Stimulated activated naive CD8-positive, alpha-beta T cell treated with anti-CD3 and anti-CD28 coated beads, Interleukin-15, Interleukin-2, amounts not matched to agents 100 ng/mL and 50 ng/mL, for 24 hours (primary cell): ENCODE measurements at regions not wholly inside any gene's neighbourhood (a gene's known extent, or its start where the extent isn't known, plus 50 kb on each side); places are given as distances from the start of the nearest gene placed in this dataset.
"Not testable (repeated sequence)": the region's sequence is repeated elsewhere in the genome, so short reads cannot be mapped to it uniquely, and the experiment has no call there.

ENCODE experiments used
- H3K27ac Mint-ChIP-seq: one replicate; pipeline ENCODE4 v1.8.0; 2021; ENCODE audit warnings: mild to moderate bottlenecking, mixed read lengths
- H3K27me3 Mint-ChIP-seq: one replicate; pipeline ENCODE4 v1.8.0; 2021; ENCODE audit warnings: mixed read lengths
- H3K36me3 Mint-ChIP-seq: one replicate; pipeline ENCODE4 v1.8.0; 2021; ENCODE audit warnings: low read depth, mixed read lengths
- H3K4me1 Mint-ChIP-seq: one replicate; pipeline ENCODE4 v1.8.0; 2021; ENCODE audit warnings: low read depth, mixed read lengths
- H3K4me3 Mint-ChIP-seq: one replicate; pipeline ENCODE4 v1.8.0; 2021; ENCODE audit warnings: mild to moderate bottlenecking, mixed read lengths
- H3K9me3 Mint-ChIP-seq: one replicate; pipeline ENCODE4 v1.8.0; 2021; ENCODE audit warnings: mixed read lengths

DNA sequence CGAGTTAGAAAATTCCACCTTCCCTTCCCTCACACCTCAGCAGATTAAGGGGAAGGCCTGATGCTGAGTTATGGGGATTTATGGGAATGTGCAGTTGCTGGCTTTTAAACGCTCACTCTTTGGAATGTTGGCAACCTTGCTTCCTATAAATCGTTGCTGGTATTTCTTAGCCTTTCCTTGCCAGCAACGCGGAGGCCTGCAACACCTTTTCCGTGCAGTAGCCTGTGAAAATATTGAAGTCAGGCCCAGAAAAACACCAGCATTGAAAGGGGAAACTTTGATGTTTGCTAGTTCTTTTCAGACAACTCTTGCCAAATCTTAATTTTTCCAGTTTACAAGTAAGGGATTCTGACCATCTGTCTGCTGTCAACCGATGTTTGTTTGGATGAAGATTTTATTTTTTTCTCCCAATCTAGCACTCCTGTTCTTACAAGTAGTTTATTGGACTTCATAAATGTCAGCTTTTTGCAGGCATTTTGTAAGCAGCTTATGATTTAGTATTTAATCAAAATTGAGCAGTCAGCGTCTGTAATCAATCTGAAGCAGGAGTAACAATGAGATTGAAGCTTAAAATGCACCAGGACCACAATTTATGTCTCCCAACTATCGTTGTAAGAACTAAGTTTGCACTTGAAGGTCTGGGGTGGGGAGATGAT lies 251.0 kb downstream of the RPLP1 start:
- Mint-ChIP-seq H3K4me3 (no peak overlapping the region), H3K27me3 (no peaks in the 10 kb centered on the region), H3K4me1 (no peaks in the 10 kb centered on the region), H3K9me3 (peaks cover 12% of the 10 kb centered on the region), H3K36me3 (peaks cover 8% of the 10 kb centered on the region), H3K27ac (no peak overlapping the region)

DNA sequence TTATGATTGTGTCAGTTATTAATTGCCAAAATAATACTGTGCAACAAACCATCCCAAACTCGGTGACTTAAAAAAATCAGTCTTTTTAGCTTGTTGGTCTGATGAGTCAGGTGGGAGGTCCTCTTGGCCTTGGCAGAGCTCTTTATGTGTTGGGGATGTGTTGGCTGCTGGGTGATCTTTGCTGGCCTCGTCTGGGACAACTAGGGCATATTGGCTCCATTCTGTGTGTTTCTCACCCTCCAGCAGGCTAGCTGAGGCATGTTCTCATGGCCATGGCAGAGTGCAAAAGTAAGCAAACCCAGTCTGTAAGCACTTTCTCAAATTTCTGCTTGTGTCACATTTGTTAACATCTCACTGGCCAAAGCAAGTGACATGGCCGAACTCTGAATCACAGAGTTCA lies 251.6 kb downstream of the RPLP1 start:
- peaks cover 13% of the 10 kb centered on the region for H3K9me3 Mint-ChIP-seq
- peaks cover 8% of the 10 kb centered on the region for H3K36me3 Mint-ChIP-seq
- H3K27me3 Mint-ChIP-seq: no peaks in the 10 kb centered on the region
- no peak overlapping the region for H3K4me3 Mint-ChIP-seq
- H3K4me1 Mint-ChIP-seq: no peaks in the 10 kb centered on the region
- H3K27ac Mint-ChIP-seq: no peak overlapping the region

- Mint-ChIP-seq H3K4me1 (no peaks in the 10 kb centered on the region), H3K9me3 (peaks cover 17% of the 10 kb centered on the region), H3K27me3 (no peaks in the 10 kb centered on the region), H3K27ac (no peak overlapping the region), H3K4me3 (no peak overlapping the region), H3K36me3 (peaks cover 8% of the 10 kb centered on the region)
Observed at GRCh38 chr15:69704700-69705099, 252.1 kb downstream of the RPLP1 start.

GRCh38 chr15:69706353-69707097 lies 253.9 kb downstream of the RPLP1 start:
- no peaks in the 10 kb centered on the region for H3K27me3 Mint-ChIP-seq
- no peak overlapping the region for H3K27ac Mint-ChIP-seq
- H3K4me3 Mint-ChIP-seq: no peak overlapping the region
- peaks cover 23% of the 10 kb centered on the region for H3K9me3 Mint-ChIP-seq
- peaks cover 13% of the 10 kb centered on the region for H3K36me3 Mint-ChIP-seq
- H3K4me1 Mint-ChIP-seq: no peaks in the 10 kb centered on the region

DNA sequence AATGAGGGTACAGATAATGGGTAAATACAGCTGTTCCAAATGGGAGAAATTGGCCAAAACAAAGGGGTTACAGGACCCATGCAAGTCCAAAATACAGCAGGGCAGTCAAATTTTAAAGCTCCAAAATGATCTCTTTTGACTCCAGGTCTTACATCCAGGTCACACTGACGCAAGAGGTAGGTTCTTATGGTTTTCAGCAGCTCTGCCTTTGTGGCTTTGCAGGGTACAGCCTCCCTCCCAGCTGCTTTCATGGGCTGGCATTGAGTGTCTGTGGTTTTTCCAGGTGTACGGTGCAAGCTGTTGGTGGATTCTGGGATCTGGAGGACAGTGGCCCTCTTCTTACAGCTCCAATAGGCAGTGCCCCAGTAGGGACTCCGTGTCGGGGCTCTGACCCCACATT lies 254.6 kb downstream of the RPLP1 start:
- peaks cover 23% of the 10 kb centered on the region for H3K9me3 Mint-ChIP-seq
- H3K27ac Mint-ChIP-seq, H3K4me1 Mint-ChIP-seq, H3K4me3 Mint-ChIP-seq, H3K27me3 Mint-ChIP-seq: not testable (repeated sequence)
- H3K36me3 Mint-ChIP-seq: peaks cover 13% of the 10 kb centered on the region

- not testable (repeated sequence) for H3K27ac Mint-ChIP-seq
Observed at GRCh38 chr15:69708436-69709122, 256.0 kb downstream of the RPLP1 start.

GRCh38 chr15:69712991-69713390 lies 260.4 kb downstream of the RPLP1 start:
- Mint-ChIP-seq H3K4me1 (peaks cover 54% of the 10 kb centered on the region), H3K27me3 (no peaks in the 10 kb centered on the region)

More at GRCh38 chr15:69708436-69709122, 256.0 kb downstream of the RPLP1 start:
- peaks cover 23% of the 10 kb centered on the region for H3K9me3 Mint-ChIP-seq
- H3K4me1 Mint-ChIP-seq: peaks cover 11% of the 10 kb centered on the region
- not testable (repeated sequence) for H3K4me3 Mint-ChIP-seq, H3K27me3 Mint-ChIP-seq
- peaks cover 13% of the 10 kb centered on the region for H3K36me3 Mint-ChIP-seq

DNA sequence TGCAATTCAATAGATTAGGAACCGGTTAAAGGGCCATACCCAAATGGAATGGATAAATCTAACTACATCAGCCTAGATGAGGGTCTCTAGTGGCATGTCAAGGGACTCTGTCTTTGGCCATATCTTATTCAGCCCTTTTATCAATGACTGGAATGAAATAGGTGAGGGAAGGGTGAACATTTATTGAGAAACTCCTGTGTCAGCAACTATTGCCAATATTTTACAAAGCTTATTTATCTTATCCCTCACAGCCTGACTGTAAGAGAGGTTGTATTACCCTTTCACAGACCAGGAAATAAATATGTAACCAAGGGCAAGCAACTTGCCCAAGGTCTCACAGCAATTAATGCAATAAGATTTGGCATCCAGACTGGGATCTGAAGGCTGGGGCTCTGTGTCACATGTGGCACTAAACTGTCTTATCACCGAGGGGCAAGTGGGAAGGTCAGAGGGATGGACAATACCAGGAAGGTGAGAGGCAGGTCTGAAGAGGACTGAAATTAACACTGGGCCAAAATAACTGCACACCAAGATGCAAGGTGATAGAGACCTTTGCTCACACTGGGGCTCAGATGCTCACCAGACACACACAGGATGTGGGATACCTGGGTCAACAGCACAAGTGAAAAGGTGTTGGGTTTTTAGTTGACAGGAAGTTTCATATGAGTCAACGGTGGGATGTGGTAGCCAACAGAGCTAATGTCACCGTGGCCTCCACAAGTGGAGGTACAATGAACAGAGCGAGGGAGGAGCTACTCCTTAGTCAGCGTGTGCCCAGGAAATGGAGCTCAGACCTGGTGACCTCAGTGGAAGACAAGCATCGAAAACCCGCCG lies 261.3 kb downstream of the RPLP1 start:
- Mint-ChIP-seq H3K4me1 (peaks cover 63% of the 10 kb centered on the region), H3K27me3 (no peaks in the 10 kb centered on the region), H3K36me3 (peaks cover 5% of the 10 kb centered on the region), H3K4me3 (peak overlapping the region; percentile 46), H3K27ac (peak overlapping the region; percentile 70), H3K9me3 (peaks cover 10% of the 10 kb centered on the region)

More at GRCh38 chr15:69712991-69713390, 260.4 kb downstream of the RPLP1 start:
- Mint-ChIP-seq H3K4me3 (no peak overlapping the region), H3K27ac (no peak overlapping the region), H3K36me3 (peaks cover 11% of the 10 kb centered on the region), H3K9me3 (peaks cover 18% of the 10 kb centered on the region)

DNA sequence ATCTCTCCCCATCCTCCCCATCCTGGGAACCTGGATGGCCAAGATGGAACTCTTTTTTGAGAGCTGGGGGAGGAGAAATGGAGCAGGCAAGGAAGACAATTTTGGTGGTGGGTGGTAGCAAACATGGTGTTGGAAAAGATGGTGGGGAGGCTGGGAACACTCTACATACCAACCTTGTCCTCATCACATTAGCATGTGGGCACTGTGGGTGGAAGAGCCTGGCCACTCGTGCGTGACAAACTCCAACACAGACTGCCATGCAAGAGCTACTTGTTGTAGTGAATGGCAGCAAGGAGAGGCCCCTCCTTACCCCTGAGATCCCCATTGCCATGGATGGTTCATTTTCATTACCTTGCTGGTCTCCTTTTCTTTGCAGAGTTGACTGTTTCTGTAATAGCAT lies 262.6 kb downstream of the RPLP1 start:
- H3K4me1 Mint-ChIP-seq: peaks cover 76% of the 10 kb centered on the region
- no peaks in the 10 kb centered on the region for H3K27me3 Mint-ChIP-seq
- H3K36me3 Mint-ChIP-seq: peaks cover 5% of the 10 kb centered on the region
- peaks cover 6% of the 10 kb centered on the region for H3K9me3 Mint-ChIP-seq
- H3K27ac Mint-ChIP-seq: peak overlapping the region; percentile 73
- no peak overlapping the region for H3K4me3 Mint-ChIP-seq

DNA sequence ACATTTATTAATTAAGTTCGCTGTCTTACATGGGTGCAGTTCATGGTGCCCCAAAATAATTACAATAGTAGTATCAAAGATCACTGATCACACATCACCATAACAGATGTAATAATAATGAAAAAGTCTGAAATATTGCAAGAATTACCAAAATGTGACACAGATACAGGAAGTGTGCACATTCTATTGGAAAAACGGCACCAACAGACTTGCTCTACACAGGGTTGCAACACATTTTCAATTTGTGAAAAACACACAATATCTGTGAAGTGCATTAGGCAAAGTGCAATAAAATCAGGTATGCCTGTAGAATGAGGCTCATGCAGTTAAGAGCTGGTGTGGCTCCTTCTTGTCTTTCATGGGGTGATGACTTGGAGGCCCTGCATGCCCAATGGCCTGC lies 265.8 kb downstream of the RPLP1 start:
- Mint-ChIP-seq H3K4me3 (no peak overlapping the region), H3K27me3 (no peaks in the 10 kb centered on the region), H3K27ac (peak overlapping the region; percentile 86), H3K36me3 (no peaks in the 10 kb centered on the region), H3K4me1 (peaks cover 99% of the 10 kb centered on the region), H3K9me3 (no peaks in the 10 kb centered on the region)

DNA sequence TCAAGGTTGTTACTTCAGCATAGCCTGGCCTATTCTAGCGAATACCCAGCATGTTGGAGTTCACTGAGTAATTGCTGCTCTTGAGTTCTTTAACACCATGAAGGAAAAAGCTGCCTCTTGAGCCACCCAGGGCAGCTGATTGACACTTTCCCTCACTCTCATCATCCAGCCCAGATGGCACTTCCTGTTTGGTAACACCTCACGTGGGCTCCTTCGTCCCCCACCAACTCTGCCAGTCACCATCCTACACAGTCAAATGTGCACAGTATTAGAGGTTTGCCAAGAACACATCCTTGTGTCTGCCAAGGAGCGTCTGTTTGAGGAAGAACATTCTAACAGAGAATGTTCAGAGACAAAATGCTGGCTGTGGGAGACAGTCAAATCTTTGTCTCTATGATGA lies 266.3 kb downstream of the RPLP1 start:
- Mint-ChIP-seq H3K27me3 (no peaks in the 10 kb centered on the region), H3K4me1 (peaks cover 95% of the 10 kb centered on the region), H3K4me3 (peak overlapping the region; percentile 11), H3K27ac (peak overlapping the region; percentile 86), H3K9me3 (no peaks in the 10 kb centered on the region), H3K36me3 (no peaks in the 10 kb centered on the region)

GRCh38 chr15:69719527-69720240 lies 267.1 kb downstream of the RPLP1 start:
- no peaks in the 10 kb centered on the region for H3K9me3 Mint-ChIP-seq
- H3K27ac Mint-ChIP-seq: peak overlapping the region; percentile 78
- H3K4me1 Mint-ChIP-seq: peaks cover 91% of the 10 kb centered on the region
- H3K27me3 Mint-ChIP-seq: peaks cover 5% of the 10 kb centered on the region
- H3K4me3 Mint-ChIP-seq: peak overlapping the region; percentile 38
- no peaks in the 10 kb centered on the region for H3K36me3 Mint-ChIP-seq

DNA sequence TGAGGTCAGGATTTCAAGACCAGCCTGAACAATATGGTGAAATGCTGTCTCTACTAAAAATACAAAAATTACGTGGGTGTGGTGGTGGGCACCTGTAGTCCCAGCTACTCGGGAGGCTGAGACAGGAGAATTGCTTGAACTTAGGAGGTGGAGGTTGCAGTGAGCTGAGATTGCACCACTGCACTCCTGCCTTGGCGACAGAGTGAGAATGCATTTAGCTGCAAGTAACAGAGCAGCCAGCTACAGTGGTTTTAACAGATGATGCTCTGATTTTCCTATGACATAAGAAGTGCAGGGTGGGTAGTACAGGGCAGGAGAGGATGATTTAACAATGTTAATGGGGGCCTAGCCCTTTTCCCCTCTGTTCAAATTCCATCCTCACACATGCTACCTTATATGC lies 267.9 kb downstream of the RPLP1 start:
- no peaks in the 10 kb centered on the region for H3K36me3 Mint-ChIP-seq
- peak overlapping the region; percentile 38 for H3K4me3 Mint-ChIP-seq
- H3K27me3 Mint-ChIP-seq: peaks cover 6% of the 10 kb centered on the region
- peak overlapping the region; percentile 58 for H3K27ac Mint-ChIP-seq
- peaks cover 91% of the 10 kb centered on the region for H3K4me1 Mint-ChIP-seq
- no peaks in the 10 kb centered on the region for H3K9me3 Mint-ChIP-seq

DNA sequence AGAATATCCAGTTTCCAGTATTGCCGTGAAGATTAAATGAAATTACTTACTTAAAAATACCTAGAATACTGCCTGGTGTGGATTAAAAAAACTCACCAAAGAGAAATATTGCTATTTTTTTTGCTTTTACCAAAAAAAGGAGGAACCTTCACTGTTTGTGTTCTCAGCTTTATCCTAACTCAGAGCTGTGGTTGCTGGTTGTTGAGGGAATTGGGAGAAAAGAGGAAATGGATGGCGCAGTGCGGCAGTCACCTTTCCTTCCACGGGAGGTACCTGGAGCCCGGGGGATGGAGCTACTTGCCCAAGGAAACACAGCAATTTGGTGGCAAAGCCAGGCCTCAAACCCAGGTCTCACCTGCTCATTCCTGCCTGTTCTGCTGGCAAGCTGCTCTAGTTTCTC lies 270.3 kb downstream of the RPLP1 start:
- peaks cover 87% of the 10 kb centered on the region for H3K4me1 Mint-ChIP-seq
- H3K27me3 Mint-ChIP-seq: peaks cover 11% of the 10 kb centered on the region
- no peaks in the 10 kb centered on the region for H3K36me3 Mint-ChIP-seq
- H3K9me3 Mint-ChIP-seq: no peaks in the 10 kb centered on the region
- no peak overlapping the region for H3K27ac Mint-ChIP-seq
- no peak overlapping the region for H3K4me3 Mint-ChIP-seq
